HCT116 (cell line): ENCODE measurements at regions not wholly inside any gene's neighbourhood (a gene's known extent, or its start where the extent isn't known, plus 50 kb on each side); places are given as distances from the start of the nearest gene placed in this dataset.

Experiments
- ATAC-seq: fragments of 200-7000 bp; cut with Tn5 transposase; 2 replicates; pipeline ENCODE4 v1.9.1; 2020; ENCODE audit warnings: mild to moderate bottlenecking, moderate library complexity
- BruUV-seq: library from RNA; stranded (reverse); fragments of 400-500 nt; replicated peaks from 2 replicates; lab custom pipeline; 2021; lab: Mats Ljungman, UMichigan
- CTCF ChIA-PET: fragments of 300-600 bp; sonication (Branson Sonifier 250); formaldehyde crosslinking; loops from one replicate; lab custom pipeline; 2021; ENCODE audit warnings: antibody characterized with exemption; lab: Charles Lee
- POLR2A ChIA-PET: fragments of 300-600, 350-600 bp; sonication (Branson Sonifier 250); formaldehyde crosslinking; loops from one replicate; lab custom pipeline; 2021; ENCODE audit warnings: antibody characterized with exemption; lab: Charles Lee
- RAD21 ChIA-PET, 2 experiments: fragments of 300-600 bp; sonication (Branson Sonifier 250); formaldehyde crosslinking; loops; one replicate each; lab custom pipeline; 2023; ENCODE audit warnings: low total read pairs in 2 of 2; ENCODE audit not compliant: uncharacterized antibody in 2 of 2, unreplicated experiment in 2 of 2, low non-redundant PET in 1 of 2; lab: Charles Lee
- DNase-seq: peaks from one replicate; pipeline ENCODE4 v3.0.0-alpha.2; 2010; ENCODE audit warnings: low read depth, low spot score
- H2AFZ ChIP-seq: fragments of 200-600 bp; shearing (Covaris generic), sonication (generic); 2 replicates; pipeline ENCODE4 v1.6.1; 2017; ENCODE audit warnings: low read depth, mixed run types, mixed read lengths, antibody characterized with exemption, low read length; ENCODE audit not compliant: poor library complexity, severe bottlenecking
- H3K27ac ChIP-seq: 2 replicates; pipeline ENCODE4 v1.5.1; 2012; ENCODE audit warnings: low read depth, low read length
- H3K27me3 ChIP-seq: fragments of 200-600 bp; sonication (generic); 2 replicates; pipeline ENCODE4 v1.6.1; 2016; ENCODE audit warnings: mixed run types, low read length, mixed read lengths; ENCODE audit not compliant: insufficient read depth
- H3K36me3 ChIP-seq, 2 experiments: fragments of 200-500 bp in 1 of 2; fragments of 200-600 bp in 1 of 2; sonication (Bioruptor generic) in 1 of 2; sonication (generic) in 1 of 2; 2 replicates each; pipeline versions ENCODE4 v1.5.1 to v1.6.1; 2014 to 2016; ENCODE audit warnings: low read length in 2 of 2, inconsistent platforms in 1 of 2, mixed read lengths in 1 of 2, mixed run types in 1 of 2; ENCODE audit not compliant: insufficient read depth in 2 of 2, control insufficient read depth in 1 of 2
- H3K4me1 ChIP-seq, 2 experiments: fragments of 200-600 bp in 1 of 2; sonication (generic) in 1 of 2; 2 replicates each; pipeline versions ENCODE4 v1.5.1 to v1.6.1; 2012 to 2017; ENCODE audit warnings: low read length in 2 of 2, inconsistent platforms in 1 of 2, mild to moderate bottlenecking in 1 of 2, mixed read lengths in 1 of 2, mixed run types in 1 of 2, moderate library complexity in 1 of 2; ENCODE audit not compliant: insufficient read depth in 2 of 2, control insufficient read depth in 1 of 2
- H3K4me2 ChIP-seq: fragments of 200-600 bp; sonication (generic); 2 replicates; pipeline ENCODE4 v1.6.1; 2017; ENCODE audit warnings: mixed run types, low read length, mixed read lengths
- H3K4me3 ChIP-seq, 2 experiments: fragments of 200-600 bp in 1 of 2; sonication (generic) in 1 of 2; replicated peaks in 1 of 2; 2 replicates each; pipeline ENCODE4 v1.5.1; 2011 to 2016; ENCODE audit warnings: low read length in 2 of 2, control low read depth in 1 of 2, low read depth in 1 of 2, mild to moderate bottlenecking in 1 of 2, mixed read lengths in 1 of 2, mixed run types in 1 of 2
- H3K79me2 ChIP-seq: fragments of 200-600 bp; sonication (generic); 2 replicates; pipeline ENCODE4 v1.6.1; 2017; ENCODE audit warnings: mild to moderate bottlenecking, mixed run types, low read length, moderate library complexity, mixed read lengths; ENCODE audit not compliant: insufficient read depth
- H3K9ac ChIP-seq: fragments of 200-600 bp; sonication (generic); 2 replicates; pipeline ENCODE4 v1.6.1; 2016; ENCODE audit warnings: low read length, mixed read lengths
- H3K9me2 ChIP-seq: fragments of 200-600 bp; sonication (generic), shearing (Covaris generic); 2 replicates; pipeline ENCODE4 v1.6.1; 2017; ENCODE audit warnings: mixed run types, mild to moderate bottlenecking, moderate library complexity; ENCODE audit not compliant: insufficient read depth
- H3K9me3 ChIP-seq, 2 experiments: fragments of 200-500 bp in 1 of 2; fragments of 200-600 bp in 1 of 2; sonication (Bioruptor generic) in 1 of 2; sonication (generic) in 1 of 2; 2 replicates each; pipeline ENCODE4 v1.6.1; 2014 to 2017; ENCODE audit warnings: low read length in 2 of 2, mixed read lengths in 2 of 2, inconsistent platforms in 1 of 2, low read depth in 1 of 2, mild to moderate bottlenecking in 1 of 2, mixed run types in 1 of 2, moderate library complexity in 1 of 2; ENCODE audit not compliant: control insufficient read depth in 1 of 2, insufficient read depth in 1 of 2
- H4K20me1 ChIP-seq: fragments of 200-600 bp; sonication (generic), shearing (Covaris generic); 2 replicates; pipeline ENCODE4 v1.6.1; 2017; ENCODE audit warnings: mixed run types, mild to moderate bottlenecking, moderate library complexity; ENCODE audit not compliant: insufficient read depth
- CBX3 ChIP-seq: IDR thresholded peaks from 2 replicates; pipeline ENCODE4 v1.6.1; 2012; ENCODE audit warnings: low read depth
- CEBPB ChIP-seq: IDR thresholded peaks from 2 replicates; pipeline ENCODE4 v1.6.1; 2012; ENCODE audit warnings: low read depth
- CTCF ChIP-seq, 3 experiments: fragments of 200-600 bp in 1 of 3; sonication (generic) in 1 of 3; IDR thresholded peaks in 2 of 3; conservative IDR thresholded peaks in 1 of 3; 2 replicates each; pipeline ENCODE4 v1.5.1; 2012 to 2017; ENCODE audit warnings: low read depth in 2 of 3, low read length in 2 of 3, antibody characterized with exemption in 1 of 3, borderline replicate concordance in 1 of 3, control low read depth in 1 of 3, mild to moderate bottlenecking in 1 of 3, mixed read lengths in 1 of 3, mixed run types in 1 of 3, moderate library complexity in 1 of 3; ENCODE audit not compliant: insufficient read depth in 1 of 3
- EGR1 ChIP-seq: IDR thresholded peaks from 2 replicates; pipeline ENCODE4 v1.6.1; 2012; ENCODE audit warnings: low read depth
- ELF1 ChIP-seq: IDR thresholded peaks from 2 replicates; pipeline ENCODE4 v1.6.1; 2012; ENCODE audit warnings: low read depth, borderline replicate concordance
- EZH2 ChIP-seq: fragments of 200-600 bp; sonication (generic); IDR thresholded peaks from 2 replicates; pipeline ENCODE4 v1.6.1; 2017; ENCODE audit warnings: antibody characterized with exemption, mixed run types
- EZH2phosphoT487 ChIP-seq: fragments of 200-600 bp; IDR thresholded peaks from 2 replicates; pipeline ENCODE4 v1.6.1; 2018; ENCODE audit warnings: antibody characterized with exemption, borderline replicate concordance
- FOSL1 ChIP-seq: IDR thresholded peaks from 2 replicates; pipeline ENCODE4 v1.6.1; 2012; ENCODE audit warnings: low read depth
- JUND ChIP-seq: IDR thresholded peaks from 2 replicates; pipeline ENCODE4 v1.6.1; 2012
- POLR2A ChIP-seq: IDR thresholded peaks from 2 replicates; pipeline ENCODE4 v1.7.0; 2011; ENCODE audit warnings: borderline replicate concordance; ENCODE audit not compliant: insufficient read depth, insufficient read length; ENCODE audit errors: extremely low read depth
- POLR2AphosphoS5 ChIP-seq: IDR thresholded peaks from 2 replicates; pipeline ENCODE4 v1.6.1; 2011; ENCODE audit warnings: mild to moderate bottlenecking, low read depth, low read length, moderate library complexity
- RAD21 ChIP-seq: IDR thresholded peaks from 2 replicates; pipeline ENCODE4 v1.6.1; 2012; ENCODE audit warnings: low read depth, mild to moderate bottlenecking
- SIN3A ChIP-seq: IDR thresholded peaks from 2 replicates; pipeline ENCODE4 v1.6.1; 2012; ENCODE audit warnings: low read depth
- TCF7L2 ChIP-seq: IDR thresholded peaks from 2 replicates; pipeline ENCODE4 v1.7.0; 2011; ENCODE audit warnings: borderline replicate concordance, inconsistent platforms; ENCODE audit not compliant: insufficient read depth, insufficient read length; ENCODE audit errors: extremely low read depth
- YY1 ChIP-seq: IDR thresholded peaks from 2 replicates; pipeline ENCODE4 v1.6.1; 2011; ENCODE audit warnings: low read length, low read depth, moderate library complexity, mild to moderate bottlenecking; ENCODE audit not compliant: insufficient replicate concordance; ENCODE audit errors: extremely low read depth
- ZFX ChIP-seq: fragments of 450-650 bp; IDR thresholded peaks from 2 replicates; pipeline ENCODE4 v1.6.1; 2017
- ZNF274 ChIP-seq: fragments of 200-500 bp; sonication (Bioruptor generic); IDR thresholded peaks from 2 replicates; pipeline ENCODE4 v1.6.1; 2014; ENCODE audit warnings: mild to moderate bottlenecking, low read depth, low read length, inconsistent platforms
- intact Hi-C: fragments of 100-400 bp; cut with micrococcal nuclease; formaldehyde crosslinking; loops from 2 replicates; pipeline ENCODE4 v1.10.0; 2022
- TF ChIP-seq, protein P1 (sequence below): IDR thresholded peaks from 2 replicates; pipeline ENCODE4 v1.6.1; 2012

DNA sequence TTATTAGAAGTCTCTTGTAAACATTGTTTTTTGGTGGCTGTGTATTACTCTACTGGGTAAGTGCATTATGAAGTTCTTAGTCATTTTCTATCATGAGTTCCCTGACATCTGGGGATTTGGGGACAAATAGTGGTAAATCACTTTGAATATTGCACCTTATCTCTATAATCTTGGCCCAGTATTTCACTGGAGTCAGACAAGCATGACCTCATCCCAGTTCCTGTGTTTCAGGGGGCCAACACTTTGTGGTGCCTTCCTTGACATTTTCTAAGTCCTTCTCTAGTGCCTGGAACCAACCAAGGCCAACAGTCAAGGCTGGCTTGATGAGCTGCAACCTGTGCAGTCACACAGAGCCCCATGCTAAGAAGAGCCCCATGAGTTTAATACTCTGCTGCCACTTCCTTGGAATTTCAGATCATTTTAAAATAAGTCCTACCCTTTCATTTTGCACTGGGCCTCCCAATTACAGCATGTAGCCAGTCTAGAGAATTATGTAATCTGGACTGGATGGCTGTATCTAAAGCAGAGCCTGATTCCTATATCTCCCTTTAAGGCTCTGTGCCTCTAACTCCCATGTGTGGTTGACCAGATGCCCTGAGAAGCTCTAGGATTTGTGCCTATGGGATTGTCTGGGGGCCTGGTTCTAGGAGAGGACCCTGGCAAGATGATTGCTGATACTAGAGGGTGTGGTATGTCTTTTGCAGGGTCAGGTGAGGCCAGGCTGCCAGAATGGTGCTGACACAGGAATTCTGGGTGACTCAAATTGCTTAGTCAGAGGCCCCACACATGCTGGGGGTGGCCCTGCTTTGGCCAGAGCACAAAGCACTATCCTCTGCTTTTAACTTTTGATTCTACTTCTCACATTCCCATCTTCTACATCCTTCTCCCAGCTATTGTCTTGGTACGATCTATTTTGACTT lies 319.6 kb upstream of the TBC1D5 start:
- H3K4me2 ChIP-seq = peak overlapping the region; percentile 41
- no peaks in the 10 kb centered on the region for H3K27me3 ChIP-seq
- TF ChIP-seq RAD21 (no peak), POLR2A (no peak), JUND (no peak), EZH2 (no peak), YY1 (no peak), ELF1 (no peak), EGR1 (no peak), TCF7L2 (no peak), CTCF (IDR thresholded peaks at IDR 0.05 in 2 of 3, conservative IDR thresholded peaks at IDR 0.05 in 1 of 3; ENCODE audit: borderline replicate concordance in 1 of 3, insufficient read depth in 1 of 3, low read depth in 2 of 3, low read length in 2 of 3) (no peak), EZH2phosphoT487 (no peak), CEBPB (no peak), ZNF274 (no peak), ZFX (no peak), CBX3 (no peak), SIN3A (no peak), POLR2AphosphoS5 (no peak), FOSL1 (no peak)
- TF ChIP-seq, protein P1, sequence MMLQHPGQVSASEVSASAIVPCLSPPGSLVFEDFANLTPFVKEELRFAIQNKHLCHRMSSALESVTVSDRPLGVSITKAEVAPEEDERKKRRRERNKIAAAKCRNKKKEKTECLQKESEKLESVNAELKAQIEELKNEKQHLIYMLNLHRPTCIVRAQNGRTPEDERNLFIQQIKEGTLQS = no peak
- no peaks in the 10 kb centered on the region for H3K36me3 ChIP-seq
- no peak overlapping the region for H2AFZ ChIP-seq
- H3K27ac ChIP-seq = no peak overlapping the region
- intact Hi-C loops = no loop called here
- no peak overlapping the region for H3K9ac ChIP-seq
- H3K4me1 ChIP-seq = peaks cover 0 to 13% of the 10 kb centered on the region in 2 experiments; a peak in 2 of 4 replicates
- peak; percentile 58 for ATAC-seq
- no peaks in the 10 kb centered on the region for H4K20me1 ChIP-seq
- H3K79me2 ChIP-seq = no peaks in the 10 kb centered on the region
- no TSS peak for BruUV-seq
- no peak overlapping the region for H3K4me3 ChIP-seq
- CTCF ChIA-PET = no interaction called here
- RAD21 ChIA-PET = no interaction called here
- no peaks in the 10 kb centered on the region for H3K9me3 ChIP-seq
- POLR2A ChIA-PET = no interaction called here
- H3K9me2 ChIP-seq = no peaks in the 10 kb centered on the region
- no peak for DNase-seq
